SK-N-SH treated with all-trans-retinoic acid at 6 μM for 48 hours (cell line): ENCODE measurements at regions not wholly inside any gene's neighbourhood (a gene's known extent, or its start where the extent isn't known, plus 50 kb on each side); places are given as distances from the start of the nearest gene placed in this dataset.

Experiments
- ARNTL ChIP-seq: fragments of 450-650 bp; formaldehyde crosslinking; IDR thresholded peaks from 2 replicates; pipeline ENCODE4 v1.5.0; 2020; ENCODE audit warnings: low read depth, mild to moderate bottlenecking, moderate library complexity, borderline replicate concordance
- CREB5 ChIP-seq: fragments of 250-450 bp; sonication (Bioruptor Pico); IDR thresholded peaks from 2 replicates; pipeline ENCODE4 v1.5.1; 2020; ENCODE audit warnings: low read depth, mild to moderate bottlenecking, moderate library complexity
- CSRNP3 ChIP-seq: fragments of 250-450 bp; sonication (Bioruptor Pico); IDR thresholded peaks from 2 replicates; pipeline ENCODE4 v1.5.1; 2021; ENCODE audit warnings: mild to moderate bottlenecking, moderate library complexity
- GLIS3 ChIP-seq: fragments of 250-450 bp; sonication (Bioruptor Pico); IDR thresholded peaks from 2 replicates; pipeline ENCODE4 v1.5.0; 2020; ENCODE audit warnings: mild to moderate bottlenecking, moderate library complexity
- ISL1 ChIP-seq: fragments of 250-450 bp; sonication (Bioruptor Pico); IDR thresholded peaks from 2 replicates; pipeline ENCODE4 v2.1.2; 2022; ENCODE audit warnings: mild to moderate bottlenecking, moderate library complexity
- PATZ1 ChIP-seq: fragments of 250-450 bp; sonication (Bioruptor Pico); IDR thresholded peaks from 2 replicates; pipeline ENCODE4 v1.8.0; 2020; ENCODE audit warnings: mild to moderate bottlenecking, moderate library complexity, borderline replicate concordance
- PPARA ChIP-seq: fragments of 250-450 bp; sonication (Bioruptor Pico); IDR thresholded peaks from 2 replicates; pipeline ENCODE4 v1.5.0; 2020; ENCODE audit warnings: mild to moderate bottlenecking, borderline replicate concordance
- RARB ChIP-seq: fragments of 250-450 bp; sonication (Bioruptor Pico); IDR thresholded peaks from 2 replicates; pipeline ENCODE4 v1.8.0; 2021; ENCODE audit warnings: mild to moderate bottlenecking, moderate library complexity
- SNAI2 ChIP-seq: fragments of 250-450 bp; sonication (Bioruptor Pico); IDR thresholded peaks from 2 replicates; pipeline ENCODE4 v1.5.0; 2020; ENCODE audit warnings: mild to moderate bottlenecking, moderate library complexity
- TCF4 ChIP-seq: fragments of 250-450 bp; sonication (Bioruptor Pico); IDR thresholded peaks from 2 replicates; pipeline ENCODE4 v1.8.0; 2021; ENCODE audit warnings: mild to moderate bottlenecking, moderate library complexity, borderline replicate concordance
- TSHZ2 ChIP-seq: fragments of 250-450 bp; sonication (Bioruptor Pico); IDR thresholded peaks from 2 replicates; pipeline ENCODE4 v1.5.0; 2020; ENCODE audit warnings: mild to moderate bottlenecking, moderate library complexity
- ZC3H10 ChIP-seq: fragments of 250-450 bp; sonication (Bioruptor Pico); IDR thresholded peaks from 2 replicates; pipeline ENCODE4 v1.5.1; 2021; ENCODE audit warnings: mild to moderate bottlenecking, moderate library complexity
- ZFP3 ChIP-seq: fragments of 250-450 bp; sonication (Bioruptor Pico); IDR thresholded peaks from 2 replicates; pipeline ENCODE4 v1.5.0; 2020; ENCODE audit warnings: mild to moderate bottlenecking, moderate library complexity
- ZFP30 ChIP-seq: fragments of 450-650 bp; formaldehyde crosslinking; IDR thresholded peaks from 2 replicates; pipeline ENCODE4 v1.5.0; 2022; ENCODE audit warnings: mild to moderate bottlenecking, moderate library complexity

- TF ChIP-seq PATZ1 (CRISPR knock-in tag) (peak; percentile 96), ZFP30 (no peak), SNAI2 (CRISPR knock-in tag) (no peak), TCF4 (CRISPR knock-in tag) (no peak), PPARA (no peak), ZC3H10 (CRISPR knock-in tag) (no peak), ZFP3 (CRISPR knock-in tag) (0 out of 2 replicates have a peak, but pooled peaks have one; percentile 28), RARB (CRISPR knock-in tag) (no peak), ISL1 (CRISPR knock-in tag) (peak; percentile 93), CREB5 (no peak; the same call in 1 of the 2 replicates), CSRNP3 (CRISPR knock-in tag) (no peak), TSHZ2 (CRISPR knock-in tag) (no peak), GLIS3 (CRISPR knock-in tag) (no peak), ARNTL (no peak)
Observed at GRCh38 chr3:150077581-150078247, 107.0 kb upstream of the PFN2 start.
